ENCODE measurements at regions not wholly inside any gene's neighbourhood (a gene's known extent, or its start where the extent isn't known, plus 50 kb on each side); places are given as distances from the start of the nearest gene placed in this dataset.
"Not testable (repeated sequence)": the region's sequence is repeated elsewhere in the genome, so short reads cannot be mapped to it uniquely, and the experiment has no call there.

DNA sequence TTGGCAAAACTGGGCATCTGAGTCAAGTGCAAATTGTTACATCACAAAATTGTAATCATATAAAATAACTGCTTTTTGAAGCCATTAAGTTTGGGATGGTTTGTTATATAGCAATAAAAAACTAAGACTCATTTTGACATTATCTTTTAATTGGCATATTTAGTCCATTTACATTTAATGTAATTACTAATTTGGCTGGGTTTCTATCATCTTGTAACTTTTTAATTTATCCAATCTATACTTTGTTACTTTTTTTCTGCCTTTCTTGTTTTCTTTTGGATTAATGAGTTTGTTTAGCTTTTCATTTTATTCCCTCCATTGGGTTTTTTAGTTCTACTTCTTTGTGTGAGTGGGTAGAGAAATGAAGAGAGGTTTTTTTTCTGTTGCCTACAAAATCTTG, 76.3 kb downstream of the DRAM2 start:
- no peak for DNase-seq (ENCODE audit: low read depth in 2 of 2)

GRCh38 chr1:111062624-111063023, 77.3 kb downstream of the DRAM2 start:
- DNase-seq (ENCODE audit: low read depth in 2 of 2): no peak

DNA sequence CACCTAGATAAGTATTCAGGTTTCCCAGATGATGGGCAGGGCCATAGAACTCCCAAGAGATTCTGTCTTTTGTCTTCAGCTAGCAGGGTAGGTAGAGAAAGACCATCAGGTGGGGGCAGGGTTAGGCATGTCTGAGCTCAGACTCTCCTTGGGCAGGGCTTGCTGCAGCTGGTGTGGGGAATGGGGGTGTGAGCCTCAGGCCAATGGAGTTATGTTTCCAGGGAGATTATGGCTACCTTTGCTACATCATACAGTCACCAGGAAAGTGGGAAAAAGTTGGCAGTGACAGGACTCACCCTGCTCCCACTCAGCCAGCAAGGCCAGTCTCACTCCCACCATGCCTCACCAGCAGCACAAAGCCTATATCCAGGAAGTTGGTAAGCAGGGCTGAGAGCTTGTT, 77.8 kb downstream of the DRAM2 start:
- DNase-seq (ENCODE audit: low read depth in 2 of 2): no peak

DNA sequence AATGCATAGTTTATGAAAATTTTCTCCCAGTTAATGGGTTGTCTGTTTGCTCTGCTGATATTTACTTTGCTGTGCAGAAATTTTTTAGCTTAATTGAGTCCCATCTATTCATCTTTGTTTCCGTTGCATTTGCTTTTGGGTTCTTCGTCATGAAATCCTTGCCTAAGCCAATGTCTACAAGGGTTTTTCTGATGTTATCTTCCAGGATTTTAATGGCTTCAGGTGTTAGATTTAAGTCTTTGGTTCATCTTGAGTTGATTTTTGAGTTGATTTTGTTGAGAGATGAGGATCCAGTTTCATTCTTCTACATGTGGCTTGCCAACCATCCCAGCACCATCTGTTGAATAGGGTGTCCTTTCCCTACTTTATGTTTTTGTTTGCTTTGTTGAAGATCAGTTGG, 85.2 kb downstream of the DRAM2 start:
- DNase-seq (ENCODE audit: low read depth in 2 of 2): no peak

- no peak for DNase-seq (ENCODE audit: low read depth in 2 of 2)
Observed at GRCh38 chr1:111052246-111052645, 87.6 kb downstream of the DRAM2 start.

DNA sequence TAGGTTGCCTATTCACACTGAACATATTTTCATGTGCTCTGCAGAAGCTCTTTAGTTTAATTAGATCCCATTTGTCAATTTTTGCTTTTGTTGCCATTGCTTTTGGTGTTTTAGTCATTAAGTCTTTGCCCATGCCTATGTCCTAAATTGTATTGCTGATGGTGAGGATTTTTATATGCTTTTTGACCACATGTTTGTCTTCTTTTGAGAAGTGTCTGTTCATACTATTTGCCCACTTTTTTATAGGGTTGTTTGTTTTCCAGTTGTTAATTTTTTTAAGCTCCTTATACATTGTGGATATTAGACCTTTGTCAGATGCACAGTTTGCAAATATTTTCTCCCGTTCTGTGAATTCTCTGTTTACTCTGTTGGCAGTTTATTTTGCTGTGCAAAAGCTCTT, 84.5 kb upstream of the LRIF1 start:
- DNase-seq (ENCODE audit: low read depth in 2 of 2): not testable (repeated sequence)

DNA sequence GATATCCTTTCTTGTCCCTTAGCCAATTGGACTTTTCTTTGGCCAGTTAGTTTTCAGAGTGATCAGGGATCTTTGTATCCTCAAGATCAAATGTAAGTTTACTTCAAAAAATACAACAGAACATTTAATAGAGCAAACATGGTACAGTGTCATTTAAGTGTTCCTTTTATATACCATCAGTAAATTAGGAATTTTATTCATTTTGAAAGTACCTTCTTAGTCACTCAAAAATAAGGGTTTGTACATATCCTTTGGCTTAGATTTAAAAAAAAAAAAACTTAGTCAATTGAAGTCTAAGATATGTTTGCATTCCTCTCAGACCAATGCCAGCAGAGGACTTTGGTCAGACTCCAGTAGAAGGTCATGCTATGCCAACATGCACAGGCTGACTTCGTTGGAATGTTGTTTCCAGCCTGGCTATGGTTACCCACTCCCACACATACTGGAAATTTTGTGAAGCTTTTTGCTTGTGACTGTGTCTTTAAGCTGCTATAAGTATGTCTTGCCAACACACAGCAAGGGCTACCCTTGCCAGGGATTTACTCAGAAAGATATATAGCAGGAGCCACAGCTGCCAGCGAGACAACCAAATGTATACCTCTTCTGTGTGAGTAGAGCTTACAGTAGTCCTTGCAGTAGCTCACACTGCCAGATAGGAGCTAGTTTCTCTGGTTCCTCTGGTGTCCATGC, 81.5 kb upstream of the LRIF1 start:
- DNase-seq (ENCODE audit: low read depth in 2 of 2): no peak

DNA sequence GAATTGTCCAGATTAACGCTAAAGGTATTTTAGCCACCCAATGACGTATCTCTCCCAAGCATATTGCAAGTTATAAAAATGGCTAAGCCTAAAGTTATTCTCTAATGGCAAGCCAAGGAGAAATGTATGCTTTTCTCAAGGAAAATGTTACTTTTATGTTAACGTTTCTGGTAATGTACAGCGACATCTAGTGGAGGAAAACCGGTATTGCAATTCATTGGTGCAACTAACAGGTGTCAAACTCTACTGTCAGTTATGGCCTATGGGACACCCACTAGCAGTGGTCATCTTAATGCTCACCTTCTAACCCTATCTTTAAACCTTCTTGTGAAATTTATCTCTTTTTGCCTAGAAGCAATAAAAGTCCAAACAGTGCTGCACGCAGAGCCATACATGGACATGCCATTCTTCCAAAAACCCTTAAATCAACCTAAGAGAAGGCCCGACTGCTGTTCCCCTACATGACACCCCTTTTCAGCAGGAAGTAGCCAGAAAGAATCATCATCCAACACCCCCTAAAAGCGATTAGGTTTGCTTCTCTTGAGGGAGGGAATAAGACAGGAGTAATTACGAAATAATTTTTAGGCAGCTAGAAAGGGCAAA, 68.7 kb upstream of the LRIF1 start:
- DNase-seq (ENCODE audit: low read depth in 2 of 2): no peak

DNA sequence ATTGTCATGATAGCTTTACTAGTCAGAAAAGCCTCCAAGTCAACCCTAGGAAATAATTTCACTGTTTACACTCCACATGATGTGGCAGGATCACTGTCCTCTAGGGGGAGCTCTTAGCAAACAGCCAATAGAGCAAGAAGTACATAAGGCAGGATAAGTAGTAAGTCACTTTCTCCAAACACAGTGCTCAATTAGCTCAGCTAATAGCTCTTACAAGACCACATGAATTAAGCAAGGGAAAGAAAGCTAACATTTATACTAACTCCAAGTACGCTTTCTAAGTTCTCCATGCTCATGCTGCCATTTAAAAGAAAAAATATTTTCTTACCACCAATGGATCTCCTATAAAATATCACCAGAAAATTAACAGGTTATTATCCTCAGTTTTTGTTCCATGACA, 66.9 kb upstream of the LRIF1 start:
- DNase-seq (ENCODE audit: low read depth in 2 of 2): peak; percentile 4 to 27

DNA sequence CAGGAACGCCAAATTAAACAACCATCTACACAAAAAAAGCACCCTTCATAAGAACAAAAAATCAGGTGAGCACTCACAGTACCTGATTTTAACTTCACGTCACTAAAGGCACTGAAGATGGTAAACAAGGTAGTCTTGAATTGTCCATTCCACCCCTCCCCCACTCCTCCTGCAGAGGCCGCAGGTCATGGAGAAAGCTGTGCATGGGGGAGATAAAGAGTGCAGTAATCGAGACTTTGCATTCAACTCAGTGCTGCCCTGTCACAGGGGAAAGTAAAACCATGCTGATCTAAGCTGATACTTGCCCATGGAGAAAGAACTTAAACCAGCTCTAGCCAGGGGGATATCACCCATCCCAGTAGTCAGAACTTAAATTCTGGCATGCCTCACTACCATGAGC, 61.4 kb upstream of the LRIF1 start:
- no peak for DNase-seq (ENCODE audit: low read depth in 2 of 2)

- no peak for DNase-seq (ENCODE audit: low read depth in 2 of 2)
Observed at GRCh38 chr1:111015222-111015621, 51.5 kb upstream of the LRIF1 start.
